ENCODE measurements at regions not wholly inside any gene's neighbourhood (a gene's known extent, or its start where the extent isn't known, plus 50 kb on each side); places are given as distances from the start of the nearest gene placed in this dataset.

- TF ChIP-seq ZNF530 (tag by site-specific recombination; IDR thresholded peaks at IDR 0.05; ENCODE audit: low read depth) (no peak), TCF7L2 (IDR thresholded peaks at IDR 0.05; ENCODE audit: borderline replicate concordance, low read depth, low read length) (no peak), REST (tag by site-specific recombination; IDR thresholded peaks at IDR 0.05) (no peak), ZNF24 (tag by site-specific recombination; IDR thresholded peaks at IDR 0.05) (no peak), FEZF1 (tag by site-specific recombination; IDR thresholded peaks at IDR 0.05) (no peak), ZNF362 (tag by site-specific recombination; IDR thresholded peaks at IDR 0.05) (no peak), ZNF629 (tag by site-specific recombination; IDR thresholded peaks at IDR 0.05) (no peak), ZSCAN30 (tag by site-specific recombination; IDR thresholded peaks at IDR 0.05) (no peak), REPIN1 (tag by site-specific recombination; IDR thresholded peaks at IDR 0.05; ENCODE audit: low read depth) (no peak)
- TF ChIP-seq, protein P1, sequence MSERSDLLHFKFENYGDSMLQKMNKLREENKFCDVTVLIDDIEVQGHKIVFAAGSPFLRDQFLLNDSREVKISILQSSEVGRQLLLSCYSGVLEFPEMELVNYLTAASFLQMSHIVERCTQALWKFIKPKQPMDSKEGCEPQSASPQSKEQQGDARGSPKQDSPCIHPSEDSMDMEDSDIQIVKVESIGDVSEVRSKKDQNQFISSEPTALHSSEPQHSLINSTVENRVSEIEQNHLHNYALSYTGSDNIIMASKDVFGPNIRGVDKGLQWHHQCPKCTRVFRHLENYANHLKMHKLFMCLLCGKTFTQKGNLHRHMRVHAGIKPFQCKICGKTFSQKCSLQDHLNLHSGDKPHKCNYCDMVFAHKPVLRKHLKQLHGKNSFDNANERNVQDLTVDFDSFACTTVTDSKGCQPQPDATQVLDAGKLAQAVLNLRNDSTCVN (tag by site-specific recombination; optimal IDR thresholded peaks at IDR 0.05), result no peak
- TF ChIP-seq, protein P2, sequence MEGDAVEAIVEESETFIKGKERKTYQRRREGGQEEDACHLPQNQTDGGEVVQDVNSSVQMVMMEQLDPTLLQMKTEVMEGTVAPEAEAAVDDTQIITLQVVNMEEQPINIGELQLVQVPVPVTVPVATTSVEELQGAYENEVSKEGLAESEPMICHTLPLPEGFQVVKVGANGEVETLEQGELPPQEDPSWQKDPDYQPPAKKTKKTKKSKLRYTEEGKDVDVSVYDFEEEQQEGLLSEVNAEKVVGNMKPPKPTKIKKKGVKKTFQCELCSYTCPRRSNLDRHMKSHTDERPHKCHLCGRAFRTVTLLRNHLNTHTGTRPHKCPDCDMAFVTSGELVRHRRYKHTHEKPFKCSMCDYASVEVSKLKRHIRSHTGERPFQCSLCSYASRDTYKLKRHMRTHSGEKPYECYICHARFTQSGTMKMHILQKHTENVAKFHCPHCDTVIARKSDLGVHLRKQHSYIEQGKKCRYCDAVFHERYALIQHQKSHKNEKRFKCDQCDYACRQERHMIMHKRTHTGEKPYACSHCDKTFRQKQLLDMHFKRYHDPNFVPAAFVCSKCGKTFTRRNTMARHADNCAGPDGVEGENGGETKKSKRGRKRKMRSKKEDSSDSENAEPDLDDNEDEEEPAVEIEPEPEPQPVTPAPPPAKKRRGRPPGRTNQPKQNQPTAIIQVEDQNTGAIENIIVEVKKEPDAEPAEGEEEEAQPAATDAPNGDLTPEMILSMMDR (tag by site-specific recombination; IDR thresholded peaks at IDR 0.05), result no peak
These were observed 105.4 kb downstream of the SNX5 start for GRCh38 chr20:17863209-17863576.

Data from HEK293 (cell line).